ENCODE measurements at regions not wholly inside any gene's neighbourhood (a gene's known extent, or its start where the extent isn't known, plus 50 kb on each side); places are given as distances from the start of the nearest gene placed in this dataset.

GRCh38 chr12:30862486-30862885 lies 64.1 kb upstream of the TSPAN11 start:
- Histone ChIP-seq H3K27ac (no peak overlapping the region), H3K36me3 (no peaks in the 10 kb centered on the region), H3K4me1 (no peaks in the 10 kb centered on the region), H3K9me3 (peaks cover 0 to 18% (median 0%) of the 10 kb centered on the region in 3 donors), H3K4me3 (no peak overlapping the region), H3K27me3 (peaks cover 10% of the 10 kb centered on the region)
- no peak for ATAC-seq
- TF ChIP-seq EP300 (IDR thresholded peaks at IDR 0.05) (no peak), POLR2A (IDR thresholded peaks at IDR 0.05) (no peak), POLR2AphosphoS5 (IDR thresholded peaks at IDR 0.05) (no peak), CTCF (IDR thresholded peaks at IDR 0.05) (no peak)
- WGBS, 2 donors (ENCODE audit: low coverage in 1 of 2), result 0 to 18% methylated on average over 3 to 5 of the region's 5 CpGs

- Histone ChIP-seq H3K36me3 (no peaks in the 10 kb centered on the region), H3K4me3 (no peak overlapping the region), H3K4me1 (no peaks in the 10 kb centered on the region), H3K9me3 (no peaks in the 10 kb centered on the region), H3K27me3 (no peaks in the 10 kb centered on the region), H3K27ac (no peak overlapping the region)
- ATAC-seq, result no peak
- WGBS, 2 donors (ENCODE audit: low coverage in 1 of 2), result 100% methylated on average over 2 of the region's 2 CpGs; no CpG with 5 or more reads in 1 of the 2 donors
- TF ChIP-seq POLR2AphosphoS5 (IDR thresholded peaks at IDR 0.05), result no peak
- TF ChIP-seq EP300 (IDR thresholded peaks at IDR 0.05), result no peak
- TF ChIP-seq CTCF (IDR thresholded peaks at IDR 0.05), result no peak
- no peak for TF ChIP-seq POLR2A (IDR thresholded peaks at IDR 0.05)
Observed at GRCh38 chr12:30859226-30859625, 67.3 kb upstream of the TSPAN11 start.

GRCh38 chr12:30858471-30858870 lies 68.1 kb upstream of the TSPAN11 start:
- 48 to 72% methylated on average over 4 of the region's 4 CpGs for WGBS, 2 donors (ENCODE audit: low coverage in 1 of 2)

GRCh38 chr12:30853561-30854133 lies 72.9 kb upstream of the TSPAN11 start:
- H3K36me3 ChIP-seq, result no peaks in the 10 kb centered on the region
- no peaks in the 10 kb centered on the region for H3K9me3 ChIP-seq
- TF ChIP-seq POLR2AphosphoS5 (IDR thresholded peaks at IDR 0.05), result no peak
- no peak for TF ChIP-seq EP300 (IDR thresholded peaks at IDR 0.05)
- no peak for TF ChIP-seq CTCF (IDR thresholded peaks at IDR 0.05)
- TF ChIP-seq POLR2A (IDR thresholded peaks at IDR 0.05), result no peak
- peaks cover 0 to 6% (median 0%) of the 10 kb centered on the region in 3 donors for H3K4me1 ChIP-seq
- no peak for ATAC-seq
- no peak overlapping the region for H3K4me3 ChIP-seq
- H3K27me3 ChIP-seq, result no peaks in the 10 kb centered on the region
- 75 to 91% methylated on average over 6 to 13 of the region's 20 CpGs for WGBS, 2 donors (ENCODE audit: low coverage in 1 of 2)
- no peak overlapping the region for H3K27ac ChIP-seq

More at GRCh38 chr12:30858471-30858870, 68.1 kb upstream of the TSPAN11 start:
- no peaks in the 10 kb centered on the region for H3K4me1 ChIP-seq
- no peaks in the 10 kb centered on the region for H3K9me3 ChIP-seq
- H3K27ac ChIP-seq, result no peak overlapping the region
- H3K36me3 ChIP-seq, result no peaks in the 10 kb centered on the region
- ATAC-seq, result no peak
- TF ChIP-seq POLR2AphosphoS5 (IDR thresholded peaks at IDR 0.05) (no peak), CTCF (IDR thresholded peaks at IDR 0.05) (no peak), POLR2A (IDR thresholded peaks at IDR 0.05) (no peak), EP300 (IDR thresholded peaks at IDR 0.05) (no peak)
- H3K27me3 ChIP-seq, result no peaks in the 10 kb centered on the region
- H3K4me3 ChIP-seq, result no peak overlapping the region

- TF ChIP-seq EP300 (IDR thresholded peaks at IDR 0.05) (no peak), POLR2AphosphoS5 (IDR thresholded peaks at IDR 0.05) (no peak), CTCF (IDR thresholded peaks at IDR 0.05) (no peak), POLR2A (IDR thresholded peaks at IDR 0.05) (no peak)
- Histone ChIP-seq H3K36me3 (no peaks in the 10 kb centered on the region), H3K9me3 (no peaks in the 10 kb centered on the region), H3K4me3 (no peak overlapping the region), H3K27ac (no peak overlapping the region), H3K4me1 (peaks cover 0 to 6% (median 0%) of the 10 kb centered on the region in 3 donors), H3K27me3 (no peaks in the 10 kb centered on the region)
- no peak for ATAC-seq
- 27 to 31% methylated on average over 7 of the region's 8 CpGs for WGBS, 2 donors (ENCODE audit: low coverage in 1 of 2)
Observed at GRCh38 chr12:30850684-30851083, 75.9 kb upstream of the TSPAN11 start.
